ENCODE measurements at regions not wholly inside any gene's neighbourhood (a gene's known extent, or its start where the extent isn't known, plus 50 kb on each side); places are given as distances from the start of the nearest gene placed in this dataset.

DNA sequence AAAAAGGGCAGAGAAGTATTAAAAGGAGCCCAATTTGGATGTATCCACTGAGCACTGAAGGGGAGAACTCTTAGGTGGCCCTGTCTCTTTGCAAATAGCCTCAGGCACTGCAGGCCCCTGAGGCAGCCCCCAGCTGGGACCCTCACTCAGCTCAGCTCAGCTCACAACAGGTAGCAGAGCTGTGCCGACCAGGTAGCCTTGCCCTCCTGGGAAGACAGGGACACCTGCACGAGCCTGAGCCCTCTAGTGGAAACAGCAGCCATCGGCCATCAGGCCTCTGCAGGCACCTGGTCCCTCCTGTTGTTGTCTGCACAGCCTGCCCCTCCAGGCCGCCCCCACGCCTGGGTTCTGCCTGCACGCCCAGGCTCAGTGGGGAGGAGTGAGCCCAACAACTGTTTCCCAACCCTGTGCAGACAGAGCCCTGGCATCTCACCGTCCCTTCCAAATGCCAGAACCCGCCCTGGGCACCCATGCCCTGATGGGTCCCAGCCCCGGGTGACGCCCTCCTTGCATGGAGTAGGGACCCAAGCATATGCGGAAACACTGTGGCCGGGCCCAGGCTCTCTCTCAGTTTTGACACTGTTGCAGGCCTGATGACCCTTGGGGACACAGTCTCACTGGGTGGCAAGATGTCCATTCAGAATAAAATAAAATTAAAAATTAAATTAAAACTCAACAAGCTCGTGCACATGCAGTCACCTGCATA lies 60.0 kb upstream of the AJAP1 start:
- TF ChIP-seq, protein P1, sequence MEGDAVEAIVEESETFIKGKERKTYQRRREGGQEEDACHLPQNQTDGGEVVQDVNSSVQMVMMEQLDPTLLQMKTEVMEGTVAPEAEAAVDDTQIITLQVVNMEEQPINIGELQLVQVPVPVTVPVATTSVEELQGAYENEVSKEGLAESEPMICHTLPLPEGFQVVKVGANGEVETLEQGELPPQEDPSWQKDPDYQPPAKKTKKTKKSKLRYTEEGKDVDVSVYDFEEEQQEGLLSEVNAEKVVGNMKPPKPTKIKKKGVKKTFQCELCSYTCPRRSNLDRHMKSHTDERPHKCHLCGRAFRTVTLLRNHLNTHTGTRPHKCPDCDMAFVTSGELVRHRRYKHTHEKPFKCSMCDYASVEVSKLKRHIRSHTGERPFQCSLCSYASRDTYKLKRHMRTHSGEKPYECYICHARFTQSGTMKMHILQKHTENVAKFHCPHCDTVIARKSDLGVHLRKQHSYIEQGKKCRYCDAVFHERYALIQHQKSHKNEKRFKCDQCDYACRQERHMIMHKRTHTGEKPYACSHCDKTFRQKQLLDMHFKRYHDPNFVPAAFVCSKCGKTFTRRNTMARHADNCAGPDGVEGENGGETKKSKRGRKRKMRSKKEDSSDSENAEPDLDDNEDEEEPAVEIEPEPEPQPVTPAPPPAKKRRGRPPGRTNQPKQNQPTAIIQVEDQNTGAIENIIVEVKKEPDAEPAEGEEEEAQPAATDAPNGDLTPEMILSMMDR (IDR thresholded peaks at IDR 0.05; ENCODE audit: insufficient read depth, low read depth, low read length): no peak
- TF ChIP-seq EZH2 (IDR thresholded peaks at IDR 0.05; ENCODE audit: insufficient read depth, low read length): no peak
